Urothelium cell line (cell line): ENCODE measurements at regions not wholly inside any gene's neighbourhood (a gene's known extent, or its start where the extent isn't known, plus 50 kb on each side); places are given as distances from the start of the nearest gene placed in this dataset.
A peak's percentile ranks its signal among the peaks of the same experiment; 100 is the strongest.
"Not testable (repeated sequence)": the region's sequence is repeated elsewhere in the genome, so short reads cannot be mapped to it uniquely, and the experiment has no call there.

Source experiments
- DNase-seq: peaks from one replicate; pipeline ENCODE4 v3.0.0; 2011; ENCODE audit warnings: low spot score, mixed read lengths
- FAIRE-seq: peaks from 2 replicates; lab custom pipeline; 2011; peaks lifted over from hg19 to GRCh38; lab: Jason Lieb, UNC

- not testable (repeated sequence) for DNase-seq, FAIRE-seq
These were observed 1711.3 kb downstream of the KHDRBS2 start for GRCh38 chr6:60574723-60575122.

GRCh38 chr6:60572607-60573006, 1713.4 kb downstream of the KHDRBS2 start:
- not testable (repeated sequence) for FAIRE-seq, DNase-seq

GRCh38 chr6:60571293-60572016, 1714.6 kb downstream of the KHDRBS2 start:
- peak; percentile 6 for DNase-seq
- not testable (repeated sequence) for FAIRE-seq

DNA sequence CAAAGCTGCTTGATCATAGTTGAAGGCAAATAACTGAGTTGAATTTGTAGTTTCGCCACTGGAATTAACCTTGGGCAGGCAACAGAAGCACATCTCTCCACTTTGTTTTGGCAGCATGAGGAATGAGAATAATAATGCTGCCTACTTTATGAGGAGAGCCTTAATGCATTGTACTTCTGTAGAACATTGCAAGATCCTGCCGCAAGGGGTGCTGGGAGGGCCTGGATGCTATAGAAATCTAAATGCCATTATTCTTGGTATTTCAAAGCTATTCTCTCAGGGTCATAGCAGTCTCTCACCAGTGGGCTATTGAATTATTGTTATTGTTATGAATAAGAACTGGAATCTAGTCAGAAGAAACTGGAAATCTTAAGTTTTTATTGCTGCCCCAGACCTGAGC, 1715.4 kb downstream of the KHDRBS2 start:
- not testable (repeated sequence) for DNase-seq, FAIRE-seq

- DNase-seq, FAIRE-seq: not testable (repeated sequence)
These were observed 1718.4 kb downstream of the KHDRBS2 start for GRCh38 chr6:60567447-60568187.

GRCh38 chr6:60566387-60566786, 1719.6 kb downstream of the KHDRBS2 start:
- not testable (repeated sequence) for DNase-seq

GRCh38 chr6:60559702-60560101, 1726.3 kb downstream of the KHDRBS2 start:
- DNase-seq, result not testable (repeated sequence)

More at GRCh38 chr6:60566387-60566786, 1719.6 kb downstream of the KHDRBS2 start:
- FAIRE-seq, result not testable (repeated sequence)

DNA sequence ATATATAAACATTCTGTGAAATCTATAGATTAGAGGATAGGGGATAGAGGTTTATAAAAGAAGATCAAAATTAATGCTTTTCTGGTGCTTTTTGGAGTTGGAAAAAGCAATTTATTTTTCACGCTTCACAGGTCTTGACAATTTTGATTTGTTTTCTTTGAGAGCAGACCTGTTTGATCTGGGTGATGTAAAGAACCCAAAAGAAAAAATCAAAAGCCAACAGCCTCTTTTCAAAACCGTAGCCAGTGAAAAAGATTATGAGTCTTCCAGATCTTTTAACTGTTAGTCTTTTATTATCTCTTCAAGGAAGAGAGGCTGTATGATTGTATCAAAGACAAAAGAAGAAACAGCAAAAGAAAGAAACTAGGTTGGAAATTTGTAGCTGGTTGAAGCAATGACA, 1738.7 kb downstream of the KHDRBS2 start:
- FAIRE-seq, DNase-seq: not testable (repeated sequence)

More at GRCh38 chr6:60559702-60560101, 1726.3 kb downstream of the KHDRBS2 start:
- not testable (repeated sequence) for FAIRE-seq

- not testable (repeated sequence) for DNase-seq, FAIRE-seq
These were observed 1761.3 kb downstream of the KHDRBS2 start for GRCh38 chr6:60524770-60525169.

DNA sequence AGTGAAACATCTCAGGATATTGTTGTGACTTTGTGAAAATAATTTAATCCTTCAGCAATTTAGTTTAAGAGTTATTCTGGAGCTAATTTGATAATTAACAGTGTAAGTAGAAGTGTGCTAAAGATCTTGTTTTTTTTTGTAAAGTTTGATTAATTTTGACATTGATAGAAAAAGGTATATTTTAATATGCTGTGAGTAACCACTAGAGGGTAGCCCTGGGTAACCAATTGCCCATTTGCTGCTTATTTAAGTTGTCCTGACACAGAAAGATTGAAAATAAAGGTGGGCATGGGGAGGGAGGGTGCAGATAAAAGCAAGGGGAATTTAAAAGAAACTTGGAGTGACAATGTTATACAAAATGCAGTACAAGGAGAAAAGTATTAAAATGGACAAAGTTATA, 1808.3 kb downstream of the KHDRBS2 start:
- not testable (repeated sequence) for FAIRE-seq, DNase-seq

GRCh38 chr6:60473805-60474204, 1812.2 kb downstream of the KHDRBS2 start:
- DNase-seq, FAIRE-seq: not testable (repeated sequence)

GRCh38 chr6:60471426-60471825, 1814.6 kb downstream of the KHDRBS2 start:
- not testable (repeated sequence) for DNase-seq, FAIRE-seq

GRCh38 chr6:60450428-60450827, 1835.6 kb downstream of the KHDRBS2 start:
- FAIRE-seq, result not testable (repeated sequence)

DNA sequence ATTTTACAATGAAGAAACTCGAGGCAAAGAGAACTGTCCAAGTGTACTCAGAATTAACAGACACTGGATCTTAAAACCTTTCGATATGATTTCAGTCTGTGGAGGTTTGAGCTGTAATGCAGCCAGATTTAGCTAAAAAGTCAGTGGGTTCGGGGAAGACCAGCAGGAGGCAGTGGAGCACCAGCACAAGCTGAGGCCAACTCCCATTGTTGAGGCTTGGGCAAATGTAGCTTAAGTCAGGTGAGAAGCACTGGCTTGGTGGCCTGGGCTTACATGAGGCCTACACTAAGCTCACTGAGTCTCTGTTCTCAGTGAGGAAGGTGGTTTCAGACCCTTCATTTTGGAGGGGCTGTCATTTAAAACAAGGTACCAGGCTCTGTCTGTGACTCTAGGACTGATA, 1841.5 kb downstream of the KHDRBS2 start:
- FAIRE-seq, DNase-seq: not testable (repeated sequence)

More at GRCh38 chr6:60450428-60450827, 1835.6 kb downstream of the KHDRBS2 start:
- DNase-seq, result not testable (repeated sequence)

GRCh38 chr6:60439709-60440108, 1846.3 kb downstream of the KHDRBS2 start:
- not testable (repeated sequence) for DNase-seq, FAIRE-seq

- not testable (repeated sequence) for FAIRE-seq, DNase-seq
These were observed 1863.3 kb downstream of the KHDRBS2 start for GRCh38 chr6:60422691-60423090.

DNA sequence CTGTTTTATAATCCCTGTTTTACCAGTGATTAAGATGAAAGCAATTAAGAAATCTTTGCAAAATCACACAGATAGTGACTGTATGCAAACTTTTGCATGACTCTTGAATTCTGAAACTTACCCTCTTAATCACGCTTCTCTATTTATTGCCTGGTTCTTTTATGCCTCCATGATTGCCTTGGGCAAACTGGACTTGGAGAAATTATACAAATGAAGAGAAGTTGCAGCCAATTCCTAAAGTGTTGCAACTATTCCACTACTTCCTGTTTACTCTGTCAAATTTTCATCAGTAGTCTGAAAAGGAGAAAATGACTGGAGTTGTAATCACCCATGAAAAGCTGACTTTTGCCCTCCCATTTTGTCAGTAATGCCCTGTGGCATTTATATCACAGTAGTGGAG, 1869.9 kb downstream of the KHDRBS2 start:
- not testable (repeated sequence) for DNase-seq, FAIRE-seq

DNA sequence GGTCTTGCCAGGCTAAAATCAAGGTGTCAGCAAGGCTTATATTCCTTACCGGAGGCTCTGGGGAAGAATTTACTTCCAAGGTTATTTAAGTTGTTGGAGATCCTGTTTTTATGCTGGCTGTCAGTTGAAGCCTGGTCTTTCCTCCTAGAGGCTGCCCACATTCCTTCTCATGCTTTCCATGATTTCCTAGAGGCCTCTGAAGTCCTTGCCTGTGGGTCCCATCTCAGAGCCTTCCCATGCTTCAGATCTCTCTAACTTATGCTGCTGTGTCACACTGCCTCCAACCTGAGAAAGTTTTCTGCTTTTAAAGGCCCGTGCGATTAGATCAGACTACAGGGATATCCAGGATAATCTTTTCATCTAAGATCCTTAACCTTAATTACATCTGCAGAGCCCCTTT, 1877.3 kb downstream of the KHDRBS2 start:
- FAIRE-seq, result not testable (repeated sequence)

GRCh38 chr6:60403268-60403667, 1882.8 kb downstream of the KHDRBS2 start:
- FAIRE-seq, result not testable (repeated sequence)

More for the DNA sequence above, 1877.3 kb downstream of the KHDRBS2 start:
- not testable (repeated sequence) for DNase-seq

DNA sequence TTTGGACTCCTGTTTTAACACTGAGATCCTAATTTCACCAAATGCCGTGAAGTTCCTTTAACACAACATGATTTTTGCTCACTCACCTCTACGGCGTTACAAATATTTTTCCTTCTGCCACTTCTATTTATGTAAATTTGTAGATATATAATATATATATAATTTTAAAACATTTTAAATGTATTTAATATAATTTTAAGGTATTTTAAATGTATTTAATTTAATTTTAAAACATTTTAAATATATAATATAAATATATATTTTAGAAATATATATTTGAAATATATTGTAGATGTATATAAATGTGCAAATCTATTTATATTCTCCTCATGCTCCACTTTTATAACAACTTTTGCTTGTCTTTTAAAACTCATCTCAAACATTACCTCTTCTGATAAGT, 1883.5 kb downstream of the KHDRBS2 start:
- FAIRE-seq, DNase-seq: not testable (repeated sequence)

More at GRCh38 chr6:60403268-60403667, 1882.8 kb downstream of the KHDRBS2 start:
- DNase-seq, result not testable (repeated sequence)

GRCh38 chr6:60395261-60395660, 1890.8 kb downstream of the KHDRBS2 start:
- not testable (repeated sequence) for DNase-seq, FAIRE-seq
